ENCODE measurements at regions not wholly inside any gene's neighbourhood (a gene's known extent, or its start where the extent isn't known, plus 50 kb on each side); places are given as distances from the start of the nearest gene placed in this dataset. TPM values are rescaled to one million over a fixed set of nuclear protein-coding genes. Genes with fewer than 3 reads are reported as not detected.

GRCh38 chr11:50412832-50413231 is 380.2 kb downstream of the OR4C45 start:
- CTCF ChIA-PET: no interaction called here
- TF ChIP-seq, protein P1, sequence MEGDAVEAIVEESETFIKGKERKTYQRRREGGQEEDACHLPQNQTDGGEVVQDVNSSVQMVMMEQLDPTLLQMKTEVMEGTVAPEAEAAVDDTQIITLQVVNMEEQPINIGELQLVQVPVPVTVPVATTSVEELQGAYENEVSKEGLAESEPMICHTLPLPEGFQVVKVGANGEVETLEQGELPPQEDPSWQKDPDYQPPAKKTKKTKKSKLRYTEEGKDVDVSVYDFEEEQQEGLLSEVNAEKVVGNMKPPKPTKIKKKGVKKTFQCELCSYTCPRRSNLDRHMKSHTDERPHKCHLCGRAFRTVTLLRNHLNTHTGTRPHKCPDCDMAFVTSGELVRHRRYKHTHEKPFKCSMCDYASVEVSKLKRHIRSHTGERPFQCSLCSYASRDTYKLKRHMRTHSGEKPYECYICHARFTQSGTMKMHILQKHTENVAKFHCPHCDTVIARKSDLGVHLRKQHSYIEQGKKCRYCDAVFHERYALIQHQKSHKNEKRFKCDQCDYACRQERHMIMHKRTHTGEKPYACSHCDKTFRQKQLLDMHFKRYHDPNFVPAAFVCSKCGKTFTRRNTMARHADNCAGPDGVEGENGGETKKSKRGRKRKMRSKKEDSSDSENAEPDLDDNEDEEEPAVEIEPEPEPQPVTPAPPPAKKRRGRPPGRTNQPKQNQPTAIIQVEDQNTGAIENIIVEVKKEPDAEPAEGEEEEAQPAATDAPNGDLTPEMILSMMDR (IDR thresholded peaks at IDR 0.05; ENCODE audit: insufficient read depth, low read depth, low read length): no peak
- no peaks in the 10 kb centered on the region for H3K36me3 ChIP-seq (ENCODE audit: control insufficient read depth, insufficient read depth, low read length)
- no peaks in the 10 kb centered on the region for H3K27me3 ChIP-seq (ENCODE audit: control insufficient read depth, insufficient read depth, low read length)
- H3K4me3 ChIP-seq (ENCODE audit: low read depth, low read length): no peak overlapping the region
- DNase-seq (ENCODE audit: low read depth): no peak
- POLR2A ChIA-PET: no interaction called here

DNA sequence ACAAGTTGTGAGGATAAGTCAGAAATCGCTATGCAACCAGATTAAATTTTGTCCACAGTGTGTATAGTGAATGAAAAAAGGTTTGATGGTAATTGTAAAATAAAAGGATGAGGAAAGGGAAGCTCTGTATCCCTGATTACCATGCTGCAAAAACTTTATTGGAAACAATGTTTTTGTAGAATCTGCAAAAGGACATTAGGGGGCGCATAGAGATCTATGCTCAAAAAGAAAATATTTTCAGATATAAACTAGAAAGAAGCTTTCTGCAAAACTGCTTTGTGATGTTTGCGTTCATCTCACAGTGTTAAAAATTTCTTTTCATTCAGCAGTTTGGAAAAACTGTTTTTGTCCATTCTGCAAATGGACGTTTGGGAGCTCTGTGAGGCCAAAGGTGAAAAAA is 390.5 kb downstream of the OR4C45 start:
- Histone ChIP-seq H3K36me3 (ENCODE audit: control insufficient read depth, insufficient read depth, low read length) (no peaks in the 10 kb centered on the region), H3K27me3 (ENCODE audit: control insufficient read depth, insufficient read depth, low read length) (no peaks in the 10 kb centered on the region), H3K4me3 (ENCODE audit: low read depth, low read length) (no peak overlapping the region)
- DNase-seq (ENCODE audit: low read depth): no peak
- POLR2A ChIA-PET: no interaction called here
- TF ChIP-seq, protein P1 (IDR thresholded peaks at IDR 0.05; ENCODE audit: insufficient read depth, low read depth, low read length): no peak
- CTCF ChIA-PET: no interaction called here

Small RNAs in the stretch of these regions (small RNA-seq; reads per million reads assigned to genes)
- not detected for gene AC109635.3 (ENCODE audit: insufficient read length, low read depth, low replicate concordance)
